GM19023 (cell line): ENCODE measurements at regions not wholly inside any gene's neighbourhood (a gene's known extent, or its start where the extent isn't known, plus 50 kb on each side); places are given as distances from the start of the nearest gene placed in this dataset.

Source experiments
- ATAC-seq: cut with Tn5 transposase; IDR thresholded peaks from one replicate; pipeline ENCODE4 v1.9.1; 2021; ENCODE audit warnings: mild to moderate bottlenecking, moderate library complexity; ENCODE audit not compliant: unreplicated experiment

GRCh38 chr17:34113089-34113488 is 142.0 kb upstream of the CCL2 start:
- no peak for ATAC-seq

GRCh38 chr17:34114174-34114573 is 140.9 kb upstream of the CCL2 start:
- ATAC-seq, result no peak

DNA sequence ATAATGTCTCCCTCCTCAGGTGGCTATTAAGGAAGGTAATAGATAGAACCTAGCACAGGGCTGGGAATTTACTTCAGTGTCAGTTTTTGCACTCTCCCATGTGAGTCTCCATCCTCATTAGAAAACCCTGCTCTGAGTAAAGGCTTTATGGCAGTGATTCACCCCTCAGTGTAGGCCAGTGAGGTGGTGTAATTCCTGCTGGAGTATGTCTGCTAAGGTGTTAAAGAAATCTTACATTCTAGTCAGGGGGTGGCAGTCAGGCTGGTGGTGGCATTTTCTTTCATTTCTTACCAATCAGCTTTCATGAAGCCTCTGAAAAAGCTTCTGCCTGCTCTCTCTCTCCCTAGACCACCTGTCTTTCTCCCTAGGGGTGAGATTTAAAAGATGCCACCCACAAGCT is 138.8 kb upstream of the CCL2 start:
- no peak for ATAC-seq

DNA sequence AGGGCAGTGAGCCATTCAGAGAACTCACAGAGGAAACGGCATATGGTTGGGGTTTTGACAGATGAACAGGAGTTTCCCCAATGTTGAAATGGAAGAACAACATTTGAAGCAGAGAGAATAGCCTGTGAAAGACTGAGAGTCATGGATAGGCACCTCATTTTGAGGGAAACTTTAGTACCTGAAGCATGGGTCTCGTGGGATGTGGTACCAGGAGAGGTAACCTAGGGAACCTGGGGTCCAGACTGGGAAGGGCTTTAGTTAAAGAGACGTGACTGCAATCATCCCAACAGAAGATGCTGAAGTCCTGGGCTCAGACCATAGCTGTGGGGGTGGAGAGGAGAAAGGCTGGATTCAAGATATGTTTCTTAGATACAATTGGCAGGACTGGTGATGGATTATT is 137.8 kb upstream of the CCL2 start:
- no peak for ATAC-seq

DNA sequence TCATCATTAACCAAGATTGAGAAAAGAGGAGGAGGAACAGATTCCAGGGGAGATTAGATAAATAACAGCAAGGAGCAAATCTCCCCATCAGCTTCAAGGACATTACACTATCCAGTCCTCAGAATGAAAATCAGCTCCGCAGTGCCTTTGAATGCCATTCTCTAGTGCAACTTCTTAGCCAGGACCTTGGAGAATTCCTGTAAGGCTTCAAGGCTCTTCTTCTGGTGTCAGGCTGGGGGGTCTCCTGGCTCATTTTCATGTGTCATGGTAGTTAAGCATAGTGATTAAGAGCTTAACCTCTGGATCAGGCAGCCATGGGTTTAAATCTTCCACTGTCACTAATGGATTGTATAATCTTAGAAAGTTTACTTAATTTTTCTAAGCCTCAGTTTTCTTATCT is 137.3 kb upstream of the CCL2 start:
- no peak for ATAC-seq

DNA sequence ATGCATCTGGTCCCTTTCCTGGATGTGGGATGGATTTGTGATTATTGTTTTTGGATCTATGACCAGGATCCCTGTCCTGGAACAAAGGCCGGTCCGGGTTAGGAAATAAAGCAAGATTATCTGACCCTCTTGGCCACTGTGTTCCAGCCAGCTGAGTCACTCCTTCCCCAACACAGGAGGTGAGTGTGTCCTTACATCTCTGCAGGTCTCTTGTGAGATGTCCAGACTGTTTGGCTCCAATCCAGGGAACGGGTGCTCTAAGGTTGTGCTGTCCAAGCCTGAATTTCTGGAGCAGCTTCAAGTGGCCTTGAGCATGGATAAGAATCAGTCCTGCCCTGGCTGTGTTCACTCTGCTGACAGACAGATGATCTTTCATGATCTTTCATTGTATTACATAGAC is 136.5 kb upstream of the CCL2 start:
- no peak for ATAC-seq

- ATAC-seq, result no peak
Measured at GRCh38 chr17:34121311-34121710, 133.8 kb upstream of the CCL2 start.

- ATAC-seq, result no peak
Measured at GRCh38 chr17:34122515-34122914, 132.6 kb upstream of the CCL2 start.

DNA sequence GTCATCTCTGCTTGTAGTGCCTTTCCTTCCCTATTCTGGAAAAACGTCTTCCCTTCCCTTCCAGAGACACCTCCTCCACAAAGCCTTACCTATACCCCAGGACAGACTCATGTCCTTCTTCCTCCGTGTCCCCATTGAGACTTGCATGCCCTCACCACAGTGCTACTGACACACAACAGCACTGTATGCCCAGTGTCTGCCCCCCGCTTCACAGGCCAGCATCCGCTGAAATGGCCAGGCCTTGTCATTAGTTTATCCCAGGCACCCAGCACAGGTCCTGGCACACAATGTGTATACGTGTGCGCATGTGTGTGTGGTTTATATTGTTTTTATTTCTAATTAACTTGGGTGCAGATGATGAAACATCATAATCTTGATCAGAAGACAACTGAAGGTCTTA is 130.1 kb upstream of the CCL2 start:
- no peak for ATAC-seq

GRCh38 chr17:34125921-34126320 is 129.2 kb upstream of the CCL2 start:
- ATAC-seq, result no peak

- no peak for ATAC-seq
Measured at GRCh38 chr17:34126496-34126895, 128.6 kb upstream of the CCL2 start.

- no peak for ATAC-seq
Measured at GRCh38 chr17:34126965-34127364, 128.1 kb upstream of the CCL2 start.

DNA sequence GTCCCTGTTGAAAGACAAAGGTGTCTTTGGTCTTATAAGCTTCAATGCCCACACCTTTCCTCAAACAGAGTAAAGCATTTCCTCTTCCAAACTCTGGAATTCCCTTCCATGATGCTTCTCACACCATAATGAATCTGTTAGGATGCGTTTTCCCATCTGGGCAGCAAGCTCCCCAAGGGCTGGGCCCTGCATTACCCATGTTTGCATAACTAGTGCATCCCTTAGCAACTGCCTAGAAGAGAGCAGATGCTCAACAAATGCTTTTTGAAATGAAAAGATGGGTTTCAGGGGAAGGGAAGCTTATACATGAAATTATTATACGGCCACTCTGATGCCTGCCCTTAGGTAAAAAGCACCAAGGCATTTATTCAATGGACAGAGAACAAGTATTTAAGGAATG is 124.5 kb upstream of the CCL2 start:
- no peak for ATAC-seq

- ATAC-seq, result no peak
Measured at GRCh38 chr17:34131386-34131785, 123.7 kb upstream of the CCL2 start.

DNA sequence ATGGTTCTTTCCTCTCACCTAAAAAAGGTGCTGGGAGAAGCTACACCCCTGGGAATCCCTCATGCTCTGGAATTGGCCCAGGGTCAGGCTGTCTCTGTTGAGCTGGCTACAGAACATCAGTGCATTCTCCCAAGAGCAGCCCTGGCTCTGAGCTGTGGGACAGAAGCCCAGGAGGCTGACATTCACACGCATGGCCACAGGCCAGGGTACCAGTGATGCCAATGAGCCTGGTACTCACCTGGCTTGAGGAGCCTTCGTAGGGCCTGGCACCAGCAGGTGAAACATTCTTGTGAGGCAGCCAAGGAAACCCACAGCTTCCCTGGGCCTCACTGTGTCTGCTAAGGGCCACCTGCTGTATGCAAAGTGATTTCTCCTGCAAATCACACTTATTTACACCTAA is 121.7 kb upstream of the CCL2 start:
- ATAC-seq, result no peak

- no peak for ATAC-seq
Measured at GRCh38 chr17:34135841-34136240, 119.2 kb upstream of the CCL2 start.

DNA sequence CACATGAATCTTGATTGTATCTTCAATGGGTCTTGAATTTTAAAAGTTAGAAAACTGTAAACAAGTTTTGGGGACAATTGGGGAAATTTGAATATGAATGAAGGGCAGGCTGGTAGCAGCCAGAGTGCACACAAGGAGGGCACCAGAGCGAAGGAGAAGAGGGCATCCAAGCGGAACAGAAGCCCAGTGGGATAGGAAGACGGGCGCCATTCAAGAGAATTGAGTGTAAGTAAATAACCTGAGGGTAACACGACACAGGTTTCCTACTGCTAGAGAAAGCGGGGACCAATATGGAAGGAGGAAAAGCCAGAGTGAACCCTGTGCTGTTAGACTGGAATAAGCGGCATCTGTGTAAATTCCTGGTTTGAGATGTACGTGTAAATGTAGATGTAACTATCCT is 115.1 kb upstream of the CCL2 start:
- no peak for ATAC-seq

GRCh38 chr17:34141590-34141989 is 113.5 kb upstream of the CCL2 start:
- no peak for ATAC-seq

DNA sequence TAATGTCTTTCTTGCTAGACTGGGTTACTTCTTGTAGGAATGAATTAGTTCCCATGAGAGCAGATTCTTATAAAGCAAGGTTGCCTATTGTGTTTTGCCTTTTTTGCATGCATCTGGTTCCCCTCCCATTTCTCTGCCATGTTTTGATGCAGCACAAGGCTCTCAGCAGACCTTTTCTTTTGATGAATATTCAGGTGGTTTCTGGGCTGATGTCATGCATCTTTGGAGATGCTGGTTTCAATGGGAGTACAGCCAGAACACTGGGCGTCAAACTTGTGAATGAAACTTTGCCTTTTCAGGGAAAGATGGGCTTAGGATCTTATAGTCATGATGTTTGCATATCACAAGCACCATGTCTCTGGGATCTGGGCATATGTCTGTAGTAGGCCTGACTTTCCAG is 111.7 kb upstream of the CCL2 start:
- no peak for ATAC-seq

DNA sequence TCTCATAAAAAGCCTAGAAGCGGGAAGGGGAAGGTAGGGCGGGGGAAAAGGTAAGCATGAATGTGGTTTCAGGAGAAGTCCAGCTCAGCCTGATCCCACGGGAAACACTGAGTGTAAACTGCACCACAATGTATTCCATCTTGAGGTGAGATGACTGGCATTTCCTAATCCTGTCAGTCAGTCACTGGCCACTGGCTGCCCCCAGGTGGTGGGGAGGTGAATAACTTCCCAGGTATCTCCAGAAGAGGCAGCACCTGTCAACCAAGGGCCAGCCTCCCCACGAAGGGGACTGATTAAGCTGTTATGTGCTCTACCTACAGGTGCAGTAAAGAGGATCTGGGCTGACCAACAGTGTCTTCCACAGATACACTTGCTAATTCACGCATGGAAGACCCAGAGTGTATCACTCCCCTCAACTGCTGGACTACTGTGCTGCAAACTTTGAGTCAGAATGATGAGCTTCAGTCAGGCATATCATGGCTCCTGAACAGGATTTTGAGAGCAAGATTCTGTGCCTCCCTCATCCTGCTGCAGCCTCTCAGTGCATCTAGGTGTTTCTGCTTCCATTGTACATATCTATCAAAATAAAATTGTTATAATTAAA is 108.5 kb upstream of the CCL2 start:
- no peak for ATAC-seq

- ATAC-seq, result no peak
Measured at GRCh38 chr17:34151102-34151501, 104.0 kb upstream of the CCL2 start.

DNA sequence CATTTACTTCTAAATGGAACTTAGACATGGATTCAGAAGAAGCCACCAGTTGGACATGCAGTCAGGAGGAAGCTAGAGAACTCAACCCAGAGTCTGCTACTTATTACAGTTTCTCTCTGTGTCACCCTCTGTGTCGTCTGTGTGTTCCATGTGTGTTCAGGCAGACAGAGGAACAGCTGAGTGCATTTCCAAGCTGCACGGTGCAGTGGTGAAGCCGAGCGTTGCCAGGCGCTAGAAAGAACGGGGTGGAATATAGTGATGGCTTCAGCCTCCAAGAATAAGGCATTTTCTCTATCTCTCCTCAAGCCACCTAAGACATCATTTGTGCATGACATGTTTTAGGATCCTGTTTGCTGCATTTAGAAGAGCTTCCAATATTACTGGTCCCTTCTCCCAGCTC is 101.1 kb upstream of the CCL2 start:
- ATAC-seq, result no peak

DNA sequence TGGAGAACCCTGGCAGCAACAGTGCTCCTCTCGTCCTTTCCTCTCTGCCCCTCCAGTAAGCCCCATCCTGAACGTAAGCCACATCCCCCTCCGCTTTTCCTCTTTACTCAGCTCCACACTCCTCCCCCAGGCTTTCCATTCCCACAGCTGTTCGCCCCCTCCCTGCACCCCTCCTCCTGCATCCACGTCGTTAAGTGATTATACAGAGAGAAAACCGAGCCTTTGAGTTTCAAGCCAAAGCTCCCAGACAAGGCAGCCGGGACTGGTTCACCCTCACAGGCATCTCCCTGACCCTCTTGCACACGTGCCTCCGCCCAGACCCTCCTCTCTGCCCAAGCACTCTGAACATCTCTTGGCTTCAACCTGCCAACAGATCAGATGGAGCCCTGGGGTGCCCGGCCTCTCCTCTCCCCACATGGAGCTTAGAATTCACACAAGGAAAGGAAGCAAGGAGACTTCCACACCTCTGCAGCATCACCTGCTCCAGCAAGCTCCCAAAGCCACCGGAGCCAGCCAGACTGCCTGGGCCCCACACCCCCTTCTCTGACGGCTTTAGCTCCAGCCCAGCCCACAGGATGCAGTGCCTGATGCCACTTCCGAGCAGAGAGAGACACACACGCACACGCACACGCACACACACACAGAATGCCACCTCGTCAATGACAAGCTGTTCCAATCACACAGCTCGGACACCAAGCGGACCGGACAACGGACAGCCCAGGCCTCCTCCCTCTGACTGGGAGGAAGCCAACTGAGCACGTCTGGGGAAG is 99.9 kb upstream of the CCL2 start:
- no peak for ATAC-seq
